CD14-positive monocyte (primary cell): ENCODE measurements at regions not wholly inside any gene's neighbourhood (a gene's known extent, or its start where the extent isn't known, plus 50 kb on each side); places are given as distances from the start of the nearest gene placed in this dataset.

Experiments
- DNase-seq, 3 donors: peaks; one replicate each; pipeline ENCODE4 v3.0.0-alpha.2; 2011 to 2022
- H2AFZ ChIP-seq: 2 replicates; pipeline ENCODE4 v1.6.0; 2012; ENCODE audit warnings: mild to moderate bottlenecking, low read depth, low read length, inconsistent platforms; ENCODE audit not compliant: insufficient read depth, poor library complexity, severe bottlenecking
- H3K27ac ChIP-seq, 2 donors: 1 replicate in 1 of 2; 2 replicates in 1 of 2; pipeline ENCODE4 v1.5.1; 2012 to 2013; ENCODE audit warnings: low read length in 2 of 2, control low read depth in 1 of 2, inconsistent platforms in 1 of 2, low read depth in 1 of 2, mild to moderate bottlenecking in 1 of 2
- H3K27me3 ChIP-seq, 2 donors: one replicate each; pipeline versions ENCODE4 v1.6.0 to v1.6.1; 2011 to 2013; ENCODE audit warnings: low read length in 2 of 2; ENCODE audit not compliant: control insufficient read depth in 2 of 2, insufficient read depth in 2 of 2
- H3K36me3 ChIP-seq, 2 donors: replicated peaks in 1 of 2; 1 replicate in 1 of 2; 2 replicates in 1 of 2; pipeline versions ENCODE4 v1.5.1 to v1.6.1; 2012 to 2013; ENCODE audit warnings: low read length in 2 of 2, control low read depth in 1 of 2, inconsistent platforms in 1 of 2, mild to moderate bottlenecking in 1 of 2; ENCODE audit not compliant: insufficient read depth in 2 of 2, control insufficient read depth in 1 of 2
- H3K4me1 ChIP-seq, 2 donors: 1 replicate in 1 of 2; 2 replicates in 1 of 2; pipeline versions ENCODE4 v1.5.1 to v1.6.1; 2012 to 2013; ENCODE audit warnings: low read length in 2 of 2, control low read depth in 1 of 2, inconsistent platforms in 1 of 2, mild to moderate bottlenecking in 1 of 2, moderate library complexity in 1 of 2; ENCODE audit not compliant: insufficient read depth in 2 of 2, control insufficient read depth in 1 of 2
- H3K4me2 ChIP-seq: replicated peaks from 2 replicates; pipeline ENCODE3; 2012; ENCODE audit warnings: low read length, moderate library complexity, mild to moderate bottlenecking; ENCODE audit not compliant: poor library complexity, severe bottlenecking; ENCODE audit errors: extremely low read depth
- H3K4me3 ChIP-seq, 3 experiments: fragments of 200-600 bp in 1 of 3; sonication (generic) in 1 of 3; replicated peaks in 1 of 3; 1 replicate in 2 of 3; 2 replicates in 1 of 3; pipeline ENCODE4 v1.5.1; 2011 to 2013; ENCODE audit warnings: low read length in 3 of 3, mild to moderate bottlenecking in 3 of 3, control low read depth in 2 of 3, low read depth in 2 of 3, inconsistent platforms in 1 of 3, moderate library complexity in 1 of 3
- H3K79me2 ChIP-seq: 2 replicates; pipeline ENCODE4 v1.6.0; 2012; ENCODE audit warnings: mild to moderate bottlenecking, control low read depth, inconsistent platforms, low read length, moderate library complexity; ENCODE audit not compliant: insufficient read depth
- H3K9ac ChIP-seq: 2 replicates; pipeline ENCODE4 v1.6.0; 2017; ENCODE audit warnings: low read length, mild to moderate bottlenecking; ENCODE audit not compliant: insufficient read depth, poor library complexity, severe bottlenecking
- H3K9me3 ChIP-seq, 2 donors: replicated peaks in 1 of 2; 1 replicate in 1 of 2; 2 replicates in 1 of 2; pipeline versions ENCODE4 v1.5.1 to v1.6.1; 2012 to 2013; ENCODE audit warnings: low read length in 2 of 2, control low read depth in 1 of 2; ENCODE audit not compliant: control insufficient read depth in 1 of 2, insufficient read depth in 1 of 2
- H4K20me1 ChIP-seq: 2 replicates; pipeline ENCODE4 v1.6.0; 2012; ENCODE audit warnings: mild to moderate bottlenecking, low read length, control low read depth, moderate library complexity; ENCODE audit not compliant: insufficient read depth
- H3K27ac Mint-ChIP-seq, 7 donors: one replicate each; pipeline ENCODE4 v1.8.0; 2020; ENCODE audit warnings: mild to moderate bottlenecking in 7 of 7, mixed read lengths in 7 of 7, moderate library complexity in 6 of 7, inconsistent platforms in 2 of 7
- H3K27me3 Mint-ChIP-seq, 3 donors: one replicate each; pipeline ENCODE4 v1.8.0; 2021 to 2022; ENCODE audit warnings: low read depth in 3 of 3, mild to moderate bottlenecking in 3 of 3, mixed read lengths in 3 of 3, moderate library complexity in 3 of 3, inconsistent platforms in 1 of 3
- H3K36me3 Mint-ChIP-seq, 2 donors: one replicate each; pipeline ENCODE4 v1.8.0; 2020; ENCODE audit warnings: mixed read lengths in 2 of 2, inconsistent platforms in 1 of 2, mild to moderate bottlenecking in 1 of 2
- H3K4me1 Mint-ChIP-seq: one replicate; pipeline ENCODE4 v1.8.0; 2020; ENCODE audit warnings: mild to moderate bottlenecking, mixed read lengths
- H3K4me3 Mint-ChIP-seq, 2 donors: one replicate each; pipeline ENCODE4 v1.8.0; 2020; ENCODE audit warnings: mild to moderate bottlenecking in 2 of 2, mixed read lengths in 2 of 2, moderate library complexity in 1 of 2
- H3K9me3 Mint-ChIP-seq, 7 donors: one replicate each; pipeline ENCODE4 v1.8.0; 2020 to 2022; ENCODE audit warnings: mixed read lengths in 7 of 7, mild to moderate bottlenecking in 6 of 7, moderate library complexity in 6 of 7, inconsistent platforms in 2 of 7
- WGBS: methylation state at CpG from one replicate; pipeline ENCODE4 v1.1.5; 2013; ENCODE audit warnings: missing lambda C conversion rate; ENCODE audit not compliant: insufficient coverage; 5-methylcytosine and 5-hydroxymethylcytosine counted together
- intact Hi-C, 2 donors: fragments of 100-400 bp; cut with micrococcal nuclease; formaldehyde crosslinking; loops; one replicate each; pipeline versions ENCODE4 v1.15.0 to v1.15.1; 2023
- TF ChIP-seq, protein P1 (sequence below): fragments of 200-600 bp; IDR thresholded peaks from one replicate; pipeline ENCODE4 v1.8.0; 2022; ENCODE audit warnings: antibody characterized with exemption, mild to moderate bottlenecking

DNA sequence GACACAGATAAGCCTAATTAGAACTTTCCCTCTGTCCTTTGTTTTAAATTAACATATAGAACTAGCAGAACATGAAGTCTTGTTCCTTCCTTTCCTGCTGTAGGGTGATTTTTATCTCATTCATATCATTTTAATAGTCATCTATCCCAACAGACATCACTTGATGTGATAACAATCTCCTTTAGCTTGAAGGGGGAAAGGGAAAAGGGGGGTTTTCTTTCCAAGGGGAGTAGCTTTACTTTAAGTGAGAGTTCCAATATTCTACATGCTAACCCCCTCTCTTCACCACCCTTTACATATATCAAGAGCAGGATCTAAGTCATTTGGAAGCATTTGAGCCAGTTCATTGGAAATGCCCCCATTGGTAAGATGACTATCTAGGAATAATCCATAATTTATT is 241.9 kb downstream of the HHIPL2 start:
- Histone ChIP-seq H3K9me3 (no peaks in the 10 kb centered on the region), H2AFZ (no peak overlapping the region), H3K27ac (no peak overlapping the region), H3K9ac (no peak overlapping the region), H3K4me1 (no peaks in the 10 kb centered on the region), H3K27me3 (no peaks in the 10 kb centered on the region), H3K4me2 (no peak overlapping the region), H3K4me3 (no peak overlapping the region), H3K79me2 (no peaks in the 10 kb centered on the region), H4K20me1 (no peaks in the 10 kb centered on the region), H3K36me3 (no peaks in the 10 kb centered on the region)
- no peak overlapping the region for H3K4me3 Mint-ChIP-seq
- H3K27me3 Mint-ChIP-seq = no peaks in the 10 kb centered on the region
- H3K9me3 Mint-ChIP-seq = peaks cover 0 to 8% (median 2%) of the 10 kb centered on the region in 7 donors
- TF ChIP-seq, protein P1, sequence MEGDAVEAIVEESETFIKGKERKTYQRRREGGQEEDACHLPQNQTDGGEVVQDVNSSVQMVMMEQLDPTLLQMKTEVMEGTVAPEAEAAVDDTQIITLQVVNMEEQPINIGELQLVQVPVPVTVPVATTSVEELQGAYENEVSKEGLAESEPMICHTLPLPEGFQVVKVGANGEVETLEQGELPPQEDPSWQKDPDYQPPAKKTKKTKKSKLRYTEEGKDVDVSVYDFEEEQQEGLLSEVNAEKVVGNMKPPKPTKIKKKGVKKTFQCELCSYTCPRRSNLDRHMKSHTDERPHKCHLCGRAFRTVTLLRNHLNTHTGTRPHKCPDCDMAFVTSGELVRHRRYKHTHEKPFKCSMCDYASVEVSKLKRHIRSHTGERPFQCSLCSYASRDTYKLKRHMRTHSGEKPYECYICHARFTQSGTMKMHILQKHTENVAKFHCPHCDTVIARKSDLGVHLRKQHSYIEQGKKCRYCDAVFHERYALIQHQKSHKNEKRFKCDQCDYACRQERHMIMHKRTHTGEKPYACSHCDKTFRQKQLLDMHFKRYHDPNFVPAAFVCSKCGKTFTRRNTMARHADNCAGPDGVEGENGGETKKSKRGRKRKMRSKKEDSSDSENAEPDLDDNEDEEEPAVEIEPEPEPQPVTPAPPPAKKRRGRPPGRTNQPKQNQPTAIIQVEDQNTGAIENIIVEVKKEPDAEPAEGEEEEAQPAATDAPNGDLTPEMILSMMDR = no peak
- H3K4me1 Mint-ChIP-seq = peaks cover 2% of the 10 kb centered on the region
- H3K27ac Mint-ChIP-seq = no peak overlapping the region
- no peak for DNase-seq
- no peaks in the 10 kb centered on the region for H3K36me3 Mint-ChIP-seq
- intact Hi-C loops = no loop called here

DNA sequence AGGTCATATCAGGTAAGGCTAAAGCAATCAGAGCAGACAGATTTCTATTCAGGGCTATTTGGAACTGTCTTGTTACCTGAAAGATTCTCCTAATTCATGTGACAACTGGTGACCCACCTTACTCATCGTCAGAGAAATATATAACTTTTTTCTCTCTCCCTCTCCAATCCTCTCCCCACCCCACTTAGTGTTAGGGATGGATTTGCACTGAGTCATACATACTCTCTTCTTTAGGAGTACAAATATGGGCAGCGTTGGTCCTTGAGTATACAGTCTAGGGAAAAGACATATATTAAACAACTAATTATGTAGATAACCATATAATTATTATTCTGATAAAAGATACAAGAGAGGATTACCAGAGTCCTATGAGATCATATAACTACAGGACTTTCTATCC is 246.3 kb downstream of the HHIPL2 start:
- Histone ChIP-seq H3K4me1 (no peaks in the 10 kb centered on the region), H3K4me2 (no peak overlapping the region), H3K4me3 (no peak overlapping the region), H3K27me3 (no peaks in the 10 kb centered on the region), H3K9ac (no peak overlapping the region), H4K20me1 (no peaks in the 10 kb centered on the region), H3K27ac (no peak overlapping the region), H3K9me3 (peaks cover 7 to 9% of the 10 kb centered on the region in 2 donors), H2AFZ (no peak overlapping the region), H3K36me3 (no peaks in the 10 kb centered on the region), H3K79me2 (no peaks in the 10 kb centered on the region)
- intact Hi-C loops = no loop called here
- TF ChIP-seq, protein P1 = no peak
- no peak overlapping the region for H3K4me3 Mint-ChIP-seq
- peaks cover 3% of the 10 kb centered on the region for H3K4me1 Mint-ChIP-seq
- H3K9me3 Mint-ChIP-seq = peaks cover 7 to 23% (median 13%) of the 10 kb centered on the region in 7 donors
- no peaks in the 10 kb centered on the region for H3K36me3 Mint-ChIP-seq
- WGBS = no CpG with 5 or more reads among the region's 2 CpGs
- H3K27ac Mint-ChIP-seq = no peak overlapping the region
- no peak for DNase-seq
- H3K27me3 Mint-ChIP-seq = no peaks in the 10 kb centered on the region
